Fibroblast of mammary gland (primary cell): ENCODE measurements at regions not wholly inside any gene's neighbourhood (a gene's known extent, or its start where the extent isn't known, plus 50 kb on each side); places are given as distances from the start of the nearest gene placed in this dataset.

Experiments
- DNase-seq: peaks from one replicate; pipeline ENCODE4 v3.0.0-alpha.2; 2010; ENCODE audit warnings: low read depth
- H3K4me3 ChIP-seq: 2 replicates; pipeline ENCODE4 v1.5.1; 2011; ENCODE audit warnings: low read depth, mild to moderate bottlenecking, low read length, moderate library complexity; ENCODE audit not compliant: control insufficient read depth
- CTCF ChIP-seq: conservative IDR thresholded peaks from 2 replicates; pipeline ENCODE4 v1.5.1; 2011; ENCODE audit warnings: low read depth, low read length, inconsistent platforms; ENCODE audit not compliant: control insufficient read depth, insufficient read depth

- H3K4me3 ChIP-seq = no peak overlapping the region
- no peak for TF ChIP-seq CTCF
- DNase-seq = no peak
These were observed 417.0 kb upstream of the ESRRG start for GRCh38 chr1:217140041-217140901.

GRCh38 chr1:217139513-217139912 is 416.3 kb upstream of the ESRRG start:
- H3K4me3 ChIP-seq = no peak overlapping the region
- no peak for DNase-seq
- no peak for TF ChIP-seq CTCF

- DNase-seq = no peak
- TF ChIP-seq CTCF = no peak
- H3K4me3 ChIP-seq = no peak overlapping the region
These were observed 415.7 kb upstream of the ESRRG start for GRCh38 chr1:217138799-217139466.

- DNase-seq = no peak
- H3K4me3 ChIP-seq = no peak overlapping the region
- TF ChIP-seq CTCF = no peak
These were observed 415.0 kb upstream of the ESRRG start for GRCh38 chr1:217138173-217138765.

GRCh38 chr1:217137210-217137881 is 414.1 kb upstream of the ESRRG start:
- H3K4me3 ChIP-seq = no peak overlapping the region
- TF ChIP-seq CTCF = no peak
- no peak for DNase-seq

- TF ChIP-seq CTCF = no peak
- no peak for DNase-seq
- no peak overlapping the region for H3K4me3 ChIP-seq
These were observed 413.6 kb upstream of the ESRRG start for GRCh38 chr1:217136895-217137205.
